ENCODE measurements at regions not wholly inside any gene's neighbourhood (a gene's known extent, or its start where the extent isn't known, plus 50 kb on each side); places are given as distances from the start of the nearest gene placed in this dataset.

DNA sequence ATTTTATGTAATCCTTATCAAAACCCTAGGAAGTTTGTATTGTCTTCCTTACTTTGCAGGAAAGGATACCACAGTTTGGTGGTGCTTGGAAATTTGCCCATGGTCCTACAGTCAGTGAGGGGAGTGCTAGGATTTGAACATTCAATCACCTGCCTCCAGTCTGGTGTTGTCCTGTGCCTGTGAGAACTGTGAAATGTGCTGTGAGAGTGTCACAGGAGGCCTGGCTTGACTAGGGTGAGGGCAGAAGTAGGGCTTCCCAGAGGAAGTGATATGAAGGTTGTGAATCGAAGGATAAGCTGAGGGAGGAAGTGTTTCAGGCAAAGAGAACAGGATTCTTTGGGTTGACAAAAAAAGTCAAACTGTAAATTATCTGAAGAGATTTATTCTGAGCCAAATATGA is 424.4 kb downstream of the TMEM135 start:
- H3K27ac ChIP-seq (ENCODE audit: low read length), result no peak overlapping the region

DNA sequence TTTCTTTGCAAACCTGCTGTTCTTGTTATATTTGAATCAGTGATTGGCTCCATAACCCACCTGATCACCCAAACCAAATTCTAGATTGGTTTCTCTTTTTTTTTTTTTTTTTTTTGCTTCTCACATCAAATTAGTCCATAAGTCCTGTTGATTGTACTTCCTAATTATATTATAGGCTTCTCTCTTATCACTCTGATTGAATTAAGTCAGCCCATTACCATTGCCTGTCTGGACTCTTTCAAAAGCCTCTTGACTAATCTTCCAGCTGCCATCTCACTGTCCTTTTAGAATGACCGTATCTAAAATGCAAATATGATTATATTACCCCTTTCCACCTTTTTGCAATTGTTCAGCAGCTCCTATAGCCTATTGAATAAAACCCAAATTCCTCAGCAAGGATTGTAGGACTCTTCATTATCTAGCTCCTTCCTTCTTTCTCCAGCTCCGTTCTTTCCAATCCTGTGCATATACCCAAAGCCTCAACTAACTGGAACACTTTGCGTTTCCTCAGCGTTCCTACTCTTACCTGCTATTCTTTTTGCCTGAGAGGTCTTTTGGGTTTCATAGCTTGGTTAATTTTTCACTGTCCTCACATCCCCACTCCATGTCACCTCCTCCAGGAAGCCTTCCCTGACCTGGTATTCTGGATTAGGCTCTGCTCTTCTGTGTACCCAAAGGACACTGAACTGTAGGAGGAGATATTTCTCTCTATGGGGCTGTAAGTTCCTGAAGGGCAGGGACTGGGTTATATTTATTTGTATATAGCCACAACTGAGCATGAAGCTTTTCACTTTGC is 423.3 kb downstream of the TMEM135 start:
- Histone ChIP-seq H3K9me3 (no peaks in the 10 kb centered on the region), H3K27me3 (replicated peaks in 1 of 2; ENCODE audit: control insufficient read depth in 2 of 2, extremely low read depth in 1 of 2, insufficient read depth in 2 of 2, low read length in 1 of 2) (no peaks in the 10 kb centered on the region), H3K27ac (ENCODE audit: low read length) (no peak overlapping the region), H3K4me3 (ENCODE audit: control insufficient read depth in 1 of 2, extremely low read depth in 1 of 2, low read length in 1 of 2) (no peak overlapping the region), H3K36me3 (ENCODE audit: control insufficient read depth in 2 of 2, extremely low read depth in 1 of 2, insufficient read depth in 1 of 2, low read length in 1 of 2) (no peaks in the 10 kb centered on the region), H3K4me1 (ENCODE audit: control insufficient read depth in 1 of 2, extremely low read depth in 1 of 2, insufficient read depth in 2 of 2, low read length in 2 of 2) (no peaks in the 10 kb centered on the region)
- 74% methylated on average over 2 of the region's 4 CpGs for WGBS (ENCODE audit: insufficient coverage)
- no peaks in the 10 kb centered on the region for H3K36me3 Mint-ChIP-seq
- H3K9me3 Mint-ChIP-seq, result no peaks in the 10 kb centered on the region
- H3K4me3 Mint-ChIP-seq, result no peak overlapping the region
- peaks cover 0 to 4% of the 10 kb centered on the region in 2 donors for H3K27me3 Mint-ChIP-seq
- H3K27ac Mint-ChIP-seq, result no peak overlapping the region
- H3K4me1 Mint-ChIP-seq, result no peaks in the 10 kb centered on the region
- DNase-seq, result no peak
- POLR2A ChIA-PET, result interaction anchor here in 1 of 2 donors (0.7 kb wide), 1 partner anchor 9 kb away, joined by 8 read pairs; no protein-coding TSS in a partner anchor
- CTCF ChIA-PET, result no interaction called here
- no peak for ATAC-seq (replicated peaks in 1 of 4)

More for the DNA sequence above, 424.4 kb downstream of the TMEM135 start:
- no peaks in the 10 kb centered on the region for H3K4me1 Mint-ChIP-seq
- H3K4me3 ChIP-seq (ENCODE audit: control insufficient read depth in 1 of 2, extremely low read depth in 1 of 2, low read length in 1 of 2), result no peak overlapping the region
- no peak overlapping the region for H3K27ac Mint-ChIP-seq
- H3K36me3 Mint-ChIP-seq, result no peaks in the 10 kb centered on the region
- H3K4me3 Mint-ChIP-seq, result no peak overlapping the region
- H3K9me3 ChIP-seq, result no peaks in the 10 kb centered on the region
- peaks cover 0 to 4% of the 10 kb centered on the region in 2 donors for H3K27me3 Mint-ChIP-seq
- ChIA-PET CTCF (no interaction called here), POLR2A (no interaction called here)
- H3K9me3 Mint-ChIP-seq, result no peaks in the 10 kb centered on the region
- no peak for ATAC-seq (replicated peaks in 1 of 4)
- WGBS (ENCODE audit: insufficient coverage), result 33% methylated on average over 1 of the region's 1 CpG
- H3K36me3 ChIP-seq (ENCODE audit: control insufficient read depth in 2 of 2, extremely low read depth in 1 of 2, insufficient read depth in 1 of 2, low read length in 1 of 2), result no peaks in the 10 kb centered on the region
- H3K27me3 ChIP-seq (replicated peaks in 1 of 2; ENCODE audit: control insufficient read depth in 2 of 2, extremely low read depth in 1 of 2, insufficient read depth in 2 of 2, low read length in 1 of 2), result no peaks in the 10 kb centered on the region
- H3K4me1 ChIP-seq (ENCODE audit: control insufficient read depth in 1 of 2, extremely low read depth in 1 of 2, insufficient read depth in 2 of 2, low read length in 2 of 2), result no peaks in the 10 kb centered on the region
- no peak for DNase-seq

DNA sequence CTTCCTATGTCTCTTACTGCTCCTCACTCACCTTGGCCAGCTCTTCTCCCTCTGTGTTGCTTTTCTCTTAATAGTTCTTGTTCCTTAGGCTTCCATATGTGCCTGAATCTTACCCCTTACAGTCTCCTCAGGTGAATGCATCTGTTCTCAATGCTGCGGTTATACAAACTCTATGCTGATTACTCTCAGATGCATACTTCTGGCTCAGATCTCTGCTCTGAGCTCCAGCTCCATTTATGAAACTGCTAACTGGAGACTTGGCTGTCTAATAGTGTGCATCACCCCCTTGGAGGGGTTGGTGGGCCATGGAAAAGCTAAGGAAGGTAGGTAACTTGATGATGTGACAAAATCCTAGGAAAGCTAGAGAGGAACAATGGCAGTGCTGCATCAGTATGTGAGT is 422.5 kb downstream of the TMEM135 start:
- Histone ChIP-seq H3K9me3 (no peaks in the 10 kb centered on the region), H3K4me1 (ENCODE audit: control insufficient read depth in 1 of 2, extremely low read depth in 1 of 2, insufficient read depth in 2 of 2, low read length in 2 of 2) (no peaks in the 10 kb centered on the region), H3K36me3 (ENCODE audit: control insufficient read depth in 2 of 2, extremely low read depth in 1 of 2, insufficient read depth in 1 of 2, low read length in 1 of 2) (no peaks in the 10 kb centered on the region), H3K4me3 (ENCODE audit: control insufficient read depth in 1 of 2, extremely low read depth in 1 of 2, low read length in 1 of 2) (no peak overlapping the region), H3K27ac (ENCODE audit: low read length) (no peak overlapping the region), H3K27me3 (replicated peaks in 1 of 2; ENCODE audit: control insufficient read depth in 2 of 2, extremely low read depth in 1 of 2, insufficient read depth in 2 of 2, low read length in 1 of 2) (no peaks in the 10 kb centered on the region)
- Mint-ChIP-seq H3K4me3 (no peak overlapping the region), H3K36me3 (no peaks in the 10 kb centered on the region), H3K27me3 (no peaks in the 10 kb centered on the region), H3K9me3 (no peaks in the 10 kb centered on the region), H3K27ac (no peak overlapping the region), H3K4me1 (no peaks in the 10 kb centered on the region)
- WGBS (ENCODE audit: insufficient coverage), result no CpG with 5 or more reads among the region's 1 CpG
- ATAC-seq (replicated peaks in 1 of 4) (no peak), DNase-seq (no peak)
- POLR2A ChIA-PET, result interaction anchor here in 1 of 2 donors (0.7 kb wide), 1 partner anchor 10 kb away, joined by 8 read pairs; no protein-coding TSS in a partner anchor
- CTCF ChIA-PET, result no interaction called here

DNA sequence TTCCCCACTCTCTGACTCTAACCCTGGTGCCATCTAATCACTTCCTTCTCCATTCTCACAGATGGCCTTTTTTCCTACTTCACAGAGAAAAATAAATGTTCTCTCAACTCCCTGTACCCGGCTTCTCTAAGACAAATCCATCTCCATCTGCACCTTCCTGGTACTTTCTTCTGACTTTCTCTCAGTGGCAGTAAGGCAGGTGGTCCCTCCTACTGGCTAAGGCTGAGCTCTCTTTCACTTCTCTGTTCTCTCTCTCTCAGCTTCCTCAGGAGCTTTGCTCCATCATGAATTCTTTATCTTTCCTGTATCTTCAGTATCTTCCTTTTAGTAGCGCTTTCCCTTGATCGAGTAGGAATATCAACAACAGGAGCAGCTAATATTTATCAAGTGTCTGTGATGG is 421.6 kb downstream of the TMEM135 start:
- H3K9me3 Mint-ChIP-seq, result no peaks in the 10 kb centered on the region
- Histone ChIP-seq H3K4me1 (ENCODE audit: control insufficient read depth in 1 of 2, extremely low read depth in 1 of 2, insufficient read depth in 2 of 2, low read length in 2 of 2) (no peaks in the 10 kb centered on the region), H3K27ac (ENCODE audit: low read length) (no peak overlapping the region), H3K4me3 (ENCODE audit: control insufficient read depth in 1 of 2, extremely low read depth in 1 of 2, low read length in 1 of 2) (no peak overlapping the region), H3K27me3 (replicated peaks in 1 of 2; ENCODE audit: control insufficient read depth in 2 of 2, extremely low read depth in 1 of 2, insufficient read depth in 2 of 2, low read length in 1 of 2) (no peaks in the 10 kb centered on the region), H3K36me3 (ENCODE audit: control insufficient read depth in 2 of 2, extremely low read depth in 1 of 2, insufficient read depth in 1 of 2, low read length in 1 of 2) (no peaks in the 10 kb centered on the region), H3K9me3 (no peaks in the 10 kb centered on the region)
- H3K27ac Mint-ChIP-seq, result no peak overlapping the region
- POLR2A ChIA-PET, result no interaction called here
- H3K36me3 Mint-ChIP-seq, result no peaks in the 10 kb centered on the region
- no peaks in the 10 kb centered on the region for H3K4me1 Mint-ChIP-seq
- no peaks in the 10 kb centered on the region for H3K27me3 Mint-ChIP-seq
- DNase-seq, result no peak
- CTCF ChIA-PET, result no interaction called here
- WGBS (ENCODE audit: insufficient coverage), result 57% methylated on average over 1 of the region's 3 CpGs
- no peak for ATAC-seq (replicated peaks in 1 of 4)
- H3K4me3 Mint-ChIP-seq, result no peak overlapping the region

DNA sequence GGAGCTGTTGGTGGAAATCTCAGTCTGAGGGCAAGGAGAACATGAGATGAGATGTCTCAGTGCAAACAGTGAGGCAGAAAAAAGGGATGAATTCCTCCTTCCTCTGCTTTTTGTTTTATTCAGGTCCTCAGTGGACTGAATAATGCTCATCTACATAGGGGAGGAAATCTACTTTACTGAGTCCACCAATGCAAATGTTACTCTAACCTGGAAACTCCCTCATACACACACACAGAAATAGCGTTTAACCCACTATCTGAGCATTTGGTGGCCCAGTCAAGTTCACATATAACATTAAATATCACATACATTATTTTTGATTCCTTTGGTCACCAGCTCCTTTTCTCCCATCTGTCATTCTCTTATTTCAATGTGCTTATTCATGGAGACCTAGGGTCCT is 418.8 kb downstream of the TMEM135 start:
- Mint-ChIP-seq H3K36me3 (no peaks in the 10 kb centered on the region), H3K4me3 (no peak overlapping the region), H3K4me1 (no peaks in the 10 kb centered on the region), H3K27me3 (no peaks in the 10 kb centered on the region), H3K27ac (no peak overlapping the region), H3K9me3 (no peaks in the 10 kb centered on the region)
- Histone ChIP-seq H3K9me3 (no peaks in the 10 kb centered on the region), H3K27ac (ENCODE audit: low read length) (no peak overlapping the region), H3K4me3 (ENCODE audit: control insufficient read depth in 1 of 2, extremely low read depth in 1 of 2, low read length in 1 of 2) (no peak overlapping the region), H3K36me3 (ENCODE audit: control insufficient read depth in 2 of 2, extremely low read depth in 1 of 2, insufficient read depth in 1 of 2, low read length in 1 of 2) (no peaks in the 10 kb centered on the region), H3K27me3 (replicated peaks in 1 of 2; ENCODE audit: control insufficient read depth in 2 of 2, extremely low read depth in 1 of 2, insufficient read depth in 2 of 2, low read length in 1 of 2) (no peaks in the 10 kb centered on the region), H3K4me1 (ENCODE audit: control insufficient read depth in 1 of 2, extremely low read depth in 1 of 2, insufficient read depth in 2 of 2, low read length in 2 of 2) (no peaks in the 10 kb centered on the region)
- no peak for DNase-seq
- POLR2A ChIA-PET, result no interaction called here
- no peak for ATAC-seq (replicated peaks in 1 of 4)
- WGBS (ENCODE audit: insufficient coverage), result 83% methylated on average over 1 of the region's 1 CpG
- CTCF ChIA-PET, result no interaction called here

DNA sequence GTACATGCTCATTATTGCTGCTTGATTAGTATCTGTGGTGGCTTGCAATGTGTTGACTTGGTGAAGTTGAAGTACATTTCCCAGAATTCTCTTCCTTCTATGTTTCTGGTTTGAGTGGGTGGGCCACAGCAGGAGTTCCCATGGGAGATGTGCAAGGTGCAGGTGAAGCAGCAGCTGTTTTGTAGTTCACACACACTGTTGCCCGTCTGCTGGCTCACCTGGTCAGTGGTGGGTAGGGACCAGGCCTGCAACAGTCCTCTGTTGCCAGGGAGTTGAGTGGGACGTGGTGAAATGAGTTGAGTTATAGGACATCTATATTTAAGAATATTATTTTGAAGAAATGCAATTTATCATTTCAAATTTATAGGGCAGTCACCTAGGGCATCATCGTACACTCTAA is 417.4 kb downstream of the TMEM135 start:
- POLR2A ChIA-PET, result no interaction called here
- Mint-ChIP-seq H3K27me3 (no peaks in the 10 kb centered on the region), H3K9me3 (no peaks in the 10 kb centered on the region), H3K27ac (no peak overlapping the region), H3K4me1 (no peaks in the 10 kb centered on the region), H3K4me3 (no peak overlapping the region), H3K36me3 (no peaks in the 10 kb centered on the region)
- CTCF ChIA-PET, result no interaction called here
- no peaks in the 10 kb centered on the region for H3K4me1 ChIP-seq (ENCODE audit: control insufficient read depth in 1 of 2, extremely low read depth in 1 of 2, insufficient read depth in 2 of 2, low read length in 2 of 2)
- no peaks in the 10 kb centered on the region for H3K36me3 ChIP-seq (ENCODE audit: control insufficient read depth in 2 of 2, extremely low read depth in 1 of 2, insufficient read depth in 1 of 2, low read length in 1 of 2)
- no peak overlapping the region for H3K27ac ChIP-seq (ENCODE audit: low read length)
- no peak for DNase-seq
- ATAC-seq (replicated peaks in 1 of 4), result no peak
- no peaks in the 10 kb centered on the region for H3K9me3 ChIP-seq
- WGBS (ENCODE audit: insufficient coverage), result 100% methylated on average over 1 of the region's 3 CpGs
- H3K4me3 ChIP-seq (ENCODE audit: control insufficient read depth in 1 of 2, extremely low read depth in 1 of 2, low read length in 1 of 2), result no peak overlapping the region
- H3K27me3 ChIP-seq (replicated peaks in 1 of 2; ENCODE audit: control insufficient read depth in 2 of 2, extremely low read depth in 1 of 2, insufficient read depth in 2 of 2, low read length in 1 of 2), result no peaks in the 10 kb centered on the region

DNA sequence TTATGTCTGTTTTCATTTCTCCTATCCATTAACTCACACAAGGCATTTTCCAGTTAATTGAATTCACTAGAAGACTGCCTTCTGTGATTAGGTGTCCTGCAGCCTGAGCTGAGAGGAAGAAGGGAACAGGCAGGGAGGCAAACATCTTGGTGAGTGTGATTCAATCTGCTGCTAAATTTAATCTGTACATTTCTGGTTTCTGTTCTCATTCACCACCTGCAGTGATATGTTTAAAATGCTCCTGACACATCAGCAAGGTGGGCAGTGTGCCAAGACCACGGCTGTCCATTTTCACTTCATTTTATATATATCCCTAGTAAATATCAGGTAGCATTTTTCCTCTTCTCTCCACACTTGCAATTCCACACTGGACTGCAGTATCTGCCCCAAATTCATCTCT is 416.5 kb downstream of the TMEM135 start:
- no CpG with 5 or more reads among the region's 1 CpG for WGBS (ENCODE audit: insufficient coverage)
- no peak for DNase-seq
- Histone ChIP-seq H3K27ac (ENCODE audit: low read length) (no peak overlapping the region), H3K4me1 (ENCODE audit: control insufficient read depth in 1 of 2, extremely low read depth in 1 of 2, insufficient read depth in 2 of 2, low read length in 2 of 2) (no peaks in the 10 kb centered on the region), H3K4me3 (ENCODE audit: control insufficient read depth in 1 of 2, extremely low read depth in 1 of 2, low read length in 1 of 2) (no peak overlapping the region), H3K27me3 (replicated peaks in 1 of 2; ENCODE audit: control insufficient read depth in 2 of 2, extremely low read depth in 1 of 2, insufficient read depth in 2 of 2, low read length in 1 of 2) (no peaks in the 10 kb centered on the region), H3K36me3 (ENCODE audit: control insufficient read depth in 2 of 2, extremely low read depth in 1 of 2, insufficient read depth in 1 of 2, low read length in 1 of 2) (no peaks in the 10 kb centered on the region), H3K9me3 (no peaks in the 10 kb centered on the region)
- Mint-ChIP-seq H3K9me3 (no peaks in the 10 kb centered on the region), H3K36me3 (no peaks in the 10 kb centered on the region), H3K27ac (no peak overlapping the region), H3K4me1 (no peaks in the 10 kb centered on the region), H3K27me3 (no peaks in the 10 kb centered on the region), H3K4me3 (no peak overlapping the region)
- ATAC-seq (replicated peaks in 1 of 4), result no peak
- ChIA-PET CTCF (interaction anchor here in 1 of 2 donors (0.5 kb wide), 1 partner anchor 722 kb away, joined by 3 read pairs; no protein-coding TSS in a partner anchor), POLR2A (no interaction called here)

Measured in T-cell (primary cell).